GM23248 (cell line): ENCODE measurements at regions not wholly inside any gene's neighbourhood (a gene's known extent, or its start where the extent isn't known, plus 50 kb on each side); places are given as distances from the start of the nearest gene placed in this dataset.
"Not testable (repeated sequence)": the region's sequence is repeated elsewhere in the genome, so short reads cannot be mapped to it uniquely, and the experiment has no call there.

ENCODE experiments used
- DNase-seq: peaks from one replicate; pipeline ENCODE4 v3.0.0-alpha.2; 2015
- H2AFZ ChIP-seq: fragments of 200-600 bp; sonication (generic); 2 replicates; pipeline ENCODE4 v1.6.1; 2016; ENCODE audit warnings: antibody characterized with exemption
- H3F3A ChIP-seq: fragments of 200-600 bp; sonication (generic); 2 replicates; pipeline ENCODE4 v1.6.1; 2016; ENCODE audit warnings: mild to moderate bottlenecking, antibody characterized with exemption, mixed run types; ENCODE audit not compliant: insufficient read depth
- H3K27ac ChIP-seq: fragments of 200-600 bp; sonication (generic); 2 replicates; pipeline ENCODE4 v1.5.1; 2016; ENCODE audit warnings: mild to moderate bottlenecking
- H3K27me3 ChIP-seq: fragments of 200-600 bp; sonication (generic); replicated peaks from 2 replicates; pipeline ENCODE4 v1.6.1; 2016; ENCODE audit warnings: mild to moderate bottlenecking; ENCODE audit not compliant: insufficient read depth
- H3K36me3 ChIP-seq: fragments of 200-600 bp; sonication (generic); 2 replicates; pipeline ENCODE4 v1.6.1; 2016; ENCODE audit warnings: low read depth, mild to moderate bottlenecking
- H3K4me1 ChIP-seq: fragments of 200-600 bp; sonication (generic); 2 replicates; pipeline ENCODE4 v1.6.1; 2016; ENCODE audit warnings: mild to moderate bottlenecking; ENCODE audit not compliant: insufficient read depth
- H3K4me2 ChIP-seq: fragments of 200-600 bp; sonication (generic); one replicate; pipeline ENCODE4 v1.6.1; 2016; ENCODE audit warnings: mild to moderate bottlenecking; ENCODE audit not compliant: unreplicated experiment
- H3K4me3 ChIP-seq: fragments of 200-600 bp; sonication (generic); 2 replicates; pipeline ENCODE4 v1.5.1; 2016; ENCODE audit warnings: mild to moderate bottlenecking
- H3K79me2 ChIP-seq: fragments of 200-600 bp; sonication (generic); 2 replicates; pipeline ENCODE4 v1.6.1; 2016; ENCODE audit warnings: mild to moderate bottlenecking; ENCODE audit not compliant: insufficient read depth
- H3K9ac ChIP-seq: fragments of 200-600 bp; sonication (generic); 2 replicates; pipeline ENCODE4 v1.6.1; 2016; ENCODE audit warnings: mild to moderate bottlenecking
- H3K9me2 ChIP-seq: fragments of 200-600 bp; sonication (generic); 2 replicates; pipeline ENCODE4 v1.6.1; 2016; ENCODE audit warnings: mixed run types, mild to moderate bottlenecking, moderate library complexity; ENCODE audit not compliant: insufficient read depth
- H3K9me3 ChIP-seq: fragments of 200-600 bp; sonication (generic); one replicate; pipeline ENCODE4 v1.6.1; 2017; ENCODE audit warnings: low read depth
- H4K20me1 ChIP-seq: fragments of 200-600 bp; sonication (generic); 2 replicates; pipeline ENCODE4 v1.6.0; 2016; ENCODE audit not compliant: insufficient read depth
- EZH2 ChIP-seq: fragments of 200-600 bp; sonication (generic); IDR thresholded peaks from 2 replicates; pipeline ENCODE4 v1.6.1; 2018; ENCODE audit warnings: antibody characterized with exemption, mild to moderate bottlenecking; ENCODE audit not compliant: insufficient read depth, poor library complexity, severe bottlenecking
- EZH2phosphoT487 ChIP-seq: fragments of 200-600 bp; sonication (generic); IDR thresholded peaks from 2 replicates; pipeline ENCODE4 v1.6.1; 2018; ENCODE audit warnings: antibody characterized with exemption, moderate library complexity, mild to moderate bottlenecking, low read depth; ENCODE audit not compliant: insufficient read depth
- WGBS, 2 experiments: methylation state at CpG; one replicate each; pipeline ENCODE4 v1.1.6; 2015 to 2017; ENCODE audit warnings: low lambda C conversion rate in 2 of 2, low coverage in 1 of 2; ENCODE audit errors: missing lambda C conversion rate in 2 of 2; 5-methylcytosine and 5-hydroxymethylcytosine counted together
- in situ Hi-C: fragments of 300-500 bp; cut with MboI; formaldehyde crosslinking; loops from 2 replicates; pipeline ENCODE4 v1.15.0; 2020

DNA sequence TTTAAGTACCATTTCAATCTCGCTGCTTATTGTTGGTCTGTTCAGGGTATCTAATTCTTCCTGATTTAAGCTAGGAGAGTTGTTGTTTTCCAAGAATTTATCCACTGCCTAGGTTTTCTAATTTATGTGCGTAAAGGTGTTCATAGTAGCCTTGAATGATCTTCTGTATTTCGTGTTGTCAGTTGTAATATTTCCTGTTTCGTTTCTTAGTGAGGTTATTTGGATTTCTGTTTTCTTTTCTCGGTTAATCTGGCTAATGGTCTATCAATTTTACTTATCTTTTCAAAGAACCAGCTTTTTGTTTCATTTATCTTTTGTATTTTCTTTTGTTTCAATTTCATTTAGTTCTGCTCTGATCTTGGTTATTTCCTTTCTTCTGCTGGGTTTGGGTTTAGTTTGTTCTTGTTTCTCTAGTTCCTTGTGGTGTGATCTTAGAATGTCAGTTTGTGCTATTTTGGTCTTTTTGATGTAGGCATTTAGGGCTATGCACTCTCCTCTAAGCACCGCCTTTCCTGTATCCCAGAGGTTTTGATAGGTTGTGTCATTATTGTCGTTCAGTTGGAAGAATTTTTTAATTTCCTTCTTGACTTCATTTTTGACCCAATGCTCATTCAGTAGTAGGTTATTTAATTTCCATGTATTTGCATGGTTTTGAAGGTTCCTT is 92.5 kb upstream of the CSRP2 start:
- H3K4me2 ChIP-seq, DNase-seq, H3K36me3 ChIP-seq, H3K27ac ChIP-seq, H3K79me2 ChIP-seq, H2AFZ ChIP-seq, H3K4me1 ChIP-seq, H3K4me3 ChIP-seq, H3K9me3 ChIP-seq, in situ Hi-C loops, H3F3A ChIP-seq, H3K9me2 ChIP-seq, H3K27me3 ChIP-seq, H4K20me1 ChIP-seq, H3K9ac ChIP-seq: not testable (repeated sequence)
- 90% methylated on average over 7 of the region's 7 CpGs for WGBS, 2 experiments

GRCh38 chr12:76967181-76967885 is 88.5 kb upstream of the CSRP2 start:
- H3K4me3 ChIP-seq, result no peak overlapping the region
- no peaks in the 10 kb centered on the region for H3K9me2 ChIP-seq
- no peaks in the 10 kb centered on the region for H4K20me1 ChIP-seq
- H3K4me1 ChIP-seq, result no peaks in the 10 kb centered on the region
- H3K27ac ChIP-seq, result no peak overlapping the region
- H3K4me2 ChIP-seq, result no peak overlapping the region
- no peak overlapping the region for H2AFZ ChIP-seq
- no peaks in the 10 kb centered on the region for H3K36me3 ChIP-seq
- H3K27me3 ChIP-seq, result no peaks in the 10 kb centered on the region
- no peak for TF ChIP-seq EZH2phosphoT487
- TF ChIP-seq EZH2, result no peak
- H3K9me3 ChIP-seq, result no peaks in the 10 kb centered on the region
- in situ Hi-C loops, result no loop called here
- H3K9ac ChIP-seq, result no peak overlapping the region
- 76 to 82% methylated on average over 9 of the region's 9 CpGs for WGBS, 2 experiments
- DNase-seq, result no peak
- H3F3A ChIP-seq, result no peaks in the 10 kb centered on the region
- H3K79me2 ChIP-seq, result no peaks in the 10 kb centered on the region

DNA sequence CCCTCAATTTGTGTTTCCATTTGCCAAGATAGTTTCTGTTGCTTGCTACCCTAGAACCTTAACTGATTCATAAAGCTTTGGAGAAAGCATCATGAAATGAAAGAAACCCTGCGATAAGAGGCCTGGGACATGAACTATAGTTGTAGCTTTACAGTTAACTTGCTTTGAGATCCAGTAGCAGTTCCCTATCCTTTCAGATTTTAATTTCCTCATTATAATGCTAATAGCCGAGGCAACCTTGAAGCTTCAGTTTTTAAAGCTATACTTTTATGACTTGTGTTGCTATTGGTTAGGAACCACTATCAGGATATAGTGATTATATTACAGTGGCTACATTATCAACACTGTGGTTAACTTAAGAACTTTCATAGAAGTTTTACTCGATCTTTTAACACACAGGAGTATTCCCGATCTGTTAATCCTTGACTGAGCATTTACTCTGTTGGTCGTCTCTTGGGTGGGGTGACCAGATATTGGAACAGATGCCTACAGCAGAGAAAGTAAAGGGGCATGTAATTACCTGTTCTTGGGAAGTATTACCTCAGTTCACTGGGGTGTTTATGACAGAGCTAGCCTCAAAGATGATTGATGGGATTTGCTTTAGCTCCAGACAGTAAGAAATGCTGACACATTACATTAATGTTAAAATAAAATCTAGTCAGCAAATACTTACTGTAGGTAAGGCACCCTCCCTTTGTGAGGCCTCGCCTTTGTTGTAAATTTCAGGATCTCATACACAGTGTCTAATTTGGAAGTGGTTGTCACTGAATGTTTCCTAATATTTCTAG is 86.2 kb upstream of the CSRP2 start:
- no peaks in the 10 kb centered on the region for H3F3A ChIP-seq
- TF ChIP-seq EZH2phosphoT487 (no peak), EZH2 (no peak)
- H3K9ac ChIP-seq, result no peak overlapping the region
- no peak overlapping the region for H3K4me3 ChIP-seq
- no peaks in the 10 kb centered on the region for H3K9me2 ChIP-seq
- no peaks in the 10 kb centered on the region for H4K20me1 ChIP-seq
- H3K27ac ChIP-seq, result no peak overlapping the region
- H3K4me1 ChIP-seq, result no peaks in the 10 kb centered on the region
- no peaks in the 10 kb centered on the region for H3K79me2 ChIP-seq
- H3K36me3 ChIP-seq, result no peaks in the 10 kb centered on the region
- no peaks in the 10 kb centered on the region for H3K27me3 ChIP-seq
- no peak for DNase-seq
- no peak overlapping the region for H2AFZ ChIP-seq
- H3K4me2 ChIP-seq, result no peak overlapping the region
- no peaks in the 10 kb centered on the region for H3K9me3 ChIP-seq
- 63 to 69% methylated on average over 6 of the region's 6 CpGs for WGBS, 2 experiments
- in situ Hi-C loops, result no loop called here

DNA sequence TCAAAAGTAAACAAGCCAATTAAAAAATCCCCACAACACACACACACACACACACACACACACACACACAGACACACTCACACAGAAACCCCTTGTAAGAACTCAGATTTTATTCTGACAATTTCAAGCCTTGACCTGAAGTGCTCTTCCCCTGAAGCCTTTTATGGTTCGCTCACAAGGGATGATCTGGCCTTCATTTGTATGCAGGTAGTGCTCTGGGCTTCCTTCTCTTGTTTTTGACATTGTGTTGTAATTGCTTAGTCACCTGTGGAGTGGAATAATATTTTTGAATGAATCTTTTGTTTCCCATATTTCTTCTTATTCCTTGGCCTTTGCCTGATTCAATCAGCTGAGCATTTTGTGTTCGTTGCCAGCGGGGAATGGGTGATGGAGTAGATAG is 83.3 kb upstream of the CSRP2 start:
- TF ChIP-seq EZH2, result no peak
- TF ChIP-seq EZH2phosphoT487, result no peak
- H3K9me3 ChIP-seq, result no peaks in the 10 kb centered on the region
- no peak overlapping the region for H3K27ac ChIP-seq
- H3K4me1 ChIP-seq, result no peaks in the 10 kb centered on the region
- no peaks in the 10 kb centered on the region for H3F3A ChIP-seq
- no peaks in the 10 kb centered on the region for H4K20me1 ChIP-seq
- H3K4me2 ChIP-seq, result no peak overlapping the region
- no peaks in the 10 kb centered on the region for H3K9me2 ChIP-seq
- H3K79me2 ChIP-seq, result no peaks in the 10 kb centered on the region
- DNase-seq, result no peak
- H3K27me3 ChIP-seq, result no peaks in the 10 kb centered on the region
- H3K4me3 ChIP-seq, result no peak overlapping the region
- no peak overlapping the region for H2AFZ ChIP-seq
- WGBS, 2 experiments, result 76 to 78% methylated on average over 3 of the region's 3 CpGs
- no peaks in the 10 kb centered on the region for H3K36me3 ChIP-seq
- no peak overlapping the region for H3K9ac ChIP-seq
- in situ Hi-C loops, result no loop called here
